ENCODE measurements at regions not wholly inside any gene's neighbourhood (a gene's known extent, or its start where the extent isn't known, plus 50 kb on each side); places are given as distances from the start of the nearest gene placed in this dataset.

GRCh38 chr6:22794844-22795243, 225.5 kb downstream of the HDGFL1 start:
- no peak for TF ChIP-seq CTCF (IDR thresholded peaks at IDR 0.05)
- TF ChIP-seq POLR2A (IDR thresholded peaks at IDR 0.05), result no peak
